Pancreas (tissue), 10 donors: ENCODE measurements at regions not wholly inside any gene's neighbourhood (a gene's known extent, or its start where the extent isn't known, plus 50 kb on each side); places are given as distances from the start of the nearest gene placed in this dataset.

Experiments
- ATAC-seq, 4 donors: fragments of 200-7000 bp; cut with Tn5 transposase; one replicate each; pipeline versions ENCODE4 v1.8.0 to v1.9.1; 2020; ENCODE audit warnings: mild to moderate bottlenecking in 4 of 4, moderate library complexity in 4 of 4
- DNase-seq, 6 donors: peaks; one replicate each; pipeline ENCODE4 v3.0.0-alpha.2; 2020
- FAIRE-seq: peaks from 2 replicates; lab custom pipeline; 2012; peaks lifted over from hg19 to GRCh38; lab: Jason Lieb, UNC
- H3K27ac ChIP-seq, 4 donors: fragments of 200-600 bp; sonication (generic); 1 replicate in 3 of 4; 2 replicates in 1 of 4; pipeline versions ENCODE4 v1.5.0 to v1.8.0; 2020
- H3K27me3 ChIP-seq, 4 donors: fragments of 200-600 bp; one replicate each; pipeline ENCODE4 v1.8.0; 2021
- H3K36me3 ChIP-seq, 3 donors: fragments of 200-600 bp; sonication (generic) in 1 of 3; one replicate each; pipeline versions ENCODE4 v1.5.0 to v1.8.0; 2020 to 2021
- H3K4me1 ChIP-seq, 3 donors: fragments of 200-600 bp; one replicate each; pipeline ENCODE4 v1.8.0; 2021
- H3K4me3 ChIP-seq, 4 donors: fragments of 200-600 bp; sonication (generic) in 2 of 4; one replicate each; pipeline versions ENCODE4 v1.5.0 to v1.8.0; 2020 to 2021
- H3K9me3 ChIP-seq, 4 donors: fragments of 200-600 bp; one replicate each; pipeline ENCODE4 v1.8.0; 2021
- CTCF ChIP-seq, 4 donors: fragments of 200-600 bp; sonication (generic) in 3 of 4; IDR thresholded peaks; one replicate each; pipeline versions ENCODE4 v1.5.0 to v1.8.0; 2021; ENCODE audit warnings: antibody characterized with exemption in 4 of 4
- WGBS, 2 donors: extraction: QIAGEN DNeasy Blood & Tissue Kit; methylation state at CpG; one replicate each; pipeline ENCODE4 v1.1.7; 2013; 5-methylcytosine and 5-hydroxymethylcytosine counted together
- intact Hi-C, 3 donors: fragments of 100-400 bp; cut with DNase I; formaldehyde crosslinking; loops; one replicate each; pipeline versions ENCODE4 v1.11.1 to v1.14.2; 2022
- donor health status: healthy with polysubstance abuse.
- donor health status: DM: no; HTN: no; CAD: no; lungs with moderate emphysema.
- donor health status: DM: no; HTN: no; CAD: no.
- donor health status: control.
- donor health status: control.
- donor health status: Bipolar disorder and iron deficiency.
- donor health status: DM: yes; HTN: yes; CAD: no.
- donor health status: DM: no; HTN: no; CAD: no.
- donor health status: DM: no; HTN: no; CAD: no.
- donor health status: DM: yes; HTN: yes; CAD: no.

- no peak overlapping the region for H3K27ac ChIP-seq
- no peak overlapping the region for H3K4me3 ChIP-seq
- no peaks in the 10 kb centered on the region for H3K27me3 ChIP-seq
- TF ChIP-seq CTCF (IDR thresholded peaks at IDR 0.05), result no peak
- no peaks in the 10 kb centered on the region for H3K9me3 ChIP-seq
- H3K36me3 ChIP-seq, result no peaks in the 10 kb centered on the region
- H3K4me1 ChIP-seq, result no peaks in the 10 kb centered on the region
- intact Hi-C loops, result no loop called here
- DNase-seq, result no peak
- no peak for ATAC-seq
- FAIRE-seq, result no peak
- 6 to 8% methylated on average over 1 of the region's 1 CpG for WGBS, 2 donors
These were observed 110.2 kb downstream of the ALX1 start for GRCh38 chr12:85390266-85390665.

DNA sequence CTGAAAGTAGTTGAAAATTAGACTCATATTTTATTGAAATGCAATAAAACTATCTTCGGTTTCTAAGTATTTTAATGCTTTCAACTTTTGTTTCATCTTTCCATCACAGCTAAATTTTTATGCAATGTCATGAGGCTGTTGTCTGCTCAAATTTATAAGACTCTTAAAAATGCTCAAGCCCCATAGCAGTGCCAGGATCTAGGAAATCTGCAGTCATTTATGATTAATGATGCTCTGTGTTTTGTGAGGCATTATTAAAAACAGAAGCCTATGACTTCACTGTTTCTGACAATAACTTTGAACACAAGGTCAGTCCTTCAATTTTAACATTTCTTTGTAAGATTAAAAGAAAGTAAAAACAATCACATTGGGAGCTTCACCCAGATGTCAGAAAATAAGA, 112.5 kb downstream of the ALX1 start:
- no peaks in the 10 kb centered on the region for H3K9me3 ChIP-seq
- no peak for TF ChIP-seq CTCF (IDR thresholded peaks at IDR 0.05)
- no peak for DNase-seq
- no peak for ATAC-seq
- H3K4me1 ChIP-seq, result no peaks in the 10 kb centered on the region
- no peak for FAIRE-seq
- no peaks in the 10 kb centered on the region for H3K27me3 ChIP-seq
- H3K27ac ChIP-seq, result no peak overlapping the region
- WGBS, 2 donors, result 58 to 74% methylated on average over 1 of the region's 1 CpG
- intact Hi-C loops, result no loop called here
- no peaks in the 10 kb centered on the region for H3K36me3 ChIP-seq
- H3K4me3 ChIP-seq, result no peak overlapping the region

- Histone ChIP-seq H3K27me3 (no peaks in the 10 kb centered on the region), H3K27ac (no peak overlapping the region), H3K36me3 (no peaks in the 10 kb centered on the region), H3K9me3 (no peaks in the 10 kb centered on the region), H3K4me1 (no peaks in the 10 kb centered on the region), H3K4me3 (no peak overlapping the region)
- TF ChIP-seq CTCF (IDR thresholded peaks at IDR 0.05), result no peak
- intact Hi-C loops, result no loop called here
- DNase-seq (no peak), FAIRE-seq (no peak), ATAC-seq (no peak)
These were observed 113.6 kb downstream of the ALX1 start for GRCh38 chr12:85393606-85394005.

GRCh38 chr12:85394065-85394464, 114.0 kb downstream of the ALX1 start:
- WGBS, 2 donors, result 53 to 61% methylated on average over 3 of the region's 3 CpGs
- no peak for TF ChIP-seq CTCF (IDR thresholded peaks at IDR 0.05)
- Histone ChIP-seq H3K4me1 (no peaks in the 10 kb centered on the region), H3K27ac (no peak overlapping the region), H3K36me3 (no peaks in the 10 kb centered on the region), H3K9me3 (no peaks in the 10 kb centered on the region), H3K27me3 (no peaks in the 10 kb centered on the region), H3K4me3 (no peak overlapping the region)
- FAIRE-seq (no peak), ATAC-seq (no peak), DNase-seq (no peak)
- intact Hi-C loops, result no loop called here

DNA sequence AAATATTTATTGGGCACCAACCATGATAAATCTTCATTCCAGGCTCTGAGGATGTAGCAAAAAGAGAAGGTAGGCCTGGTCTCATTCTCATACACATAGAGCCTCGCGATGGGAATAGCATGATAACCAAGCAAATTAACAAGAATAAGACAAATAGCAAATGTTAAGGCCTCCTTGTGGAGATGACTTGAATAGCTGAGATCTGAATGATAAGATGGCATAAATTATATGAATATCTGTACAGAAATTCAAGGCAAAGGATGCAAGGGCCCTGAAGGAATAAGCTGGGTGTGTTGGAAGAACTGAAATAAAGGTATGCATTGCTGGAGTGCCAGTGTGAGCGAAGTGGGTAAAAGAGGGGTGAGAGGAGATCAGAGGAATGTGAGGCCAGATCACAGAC, 114.8 kb downstream of the ALX1 start:
- H3K27ac ChIP-seq, result no peak overlapping the region
- ATAC-seq (no peak), DNase-seq (no peak), FAIRE-seq (no peak)
- WGBS, 2 donors, result 76 to 95% methylated on average over 3 of the region's 3 CpGs
- TF ChIP-seq CTCF (IDR thresholded peaks at IDR 0.05), result no peak
- no peaks in the 10 kb centered on the region for H3K36me3 ChIP-seq
- H3K27me3 ChIP-seq, result no peaks in the 10 kb centered on the region
- no peaks in the 10 kb centered on the region for H3K4me1 ChIP-seq
- no peak overlapping the region for H3K4me3 ChIP-seq
- no peaks in the 10 kb centered on the region for H3K9me3 ChIP-seq
- intact Hi-C loops, result no loop called here
